ENCODE measurements at regions not wholly inside any gene's neighbourhood (a gene's known extent, or its start where the extent isn't known, plus 50 kb on each side); places are given as distances from the start of the nearest gene placed in this dataset.

- no peak for TF ChIP-seq PHF8 (IDR thresholded peaks at IDR 0.05; ENCODE audit: borderline replicate concordance, low read depth)
Measured at GRCh38 chr7:81492240-81492639, 277.6 kb downstream of the HGF start (continued).

DNA sequence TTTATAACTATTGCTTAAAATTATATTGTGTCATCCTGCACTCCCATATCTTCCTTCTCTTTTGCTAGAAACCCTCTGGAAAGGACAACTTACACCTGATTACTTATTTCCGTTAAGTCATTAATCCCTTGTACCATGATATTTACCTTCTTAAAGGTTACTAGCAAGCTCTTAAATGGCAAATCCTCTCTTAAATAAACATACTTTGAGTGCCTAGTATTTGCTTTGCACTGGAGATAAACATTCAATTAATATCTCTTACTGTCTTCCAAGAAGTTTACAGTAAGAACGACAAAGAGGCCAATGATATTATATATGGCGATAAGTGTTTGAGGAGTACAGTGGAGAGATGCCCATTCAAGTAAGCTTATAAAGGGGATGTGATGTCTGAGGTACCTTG, 278.3 kb downstream of the HGF start:
- CTCF ChIA-PET: interaction anchor here (0.9 to 2.9 kb wide), 3 partner anchors 9 to 224 kb away, joined by 4 to 25 read pairs (median 6); no protein-coding TSS in a partner anchor
- POLR2A ChIA-PET: no interaction called here
- TF ChIP-seq SMC3 (IDR thresholded peaks at IDR 0.05) (no peak), ESRRA (IDR thresholded peaks at IDR 0.05; ENCODE audit: borderline replicate concordance, low read length) (no peak), CBX2 (IDR thresholded peaks at IDR 0.05; ENCODE audit: borderline replicate concordance, low read depth) (no peak), HOXA7 (CRISPR knock-in tag; IDR thresholded peaks at IDR 0.05) (no peak), JUN (IDR thresholded peaks at IDR 0.05) (no peak), RNF2 (IDR thresholded peaks at IDR 0.05; ENCODE audit: borderline replicate concordance, low read depth) (no peak), TP53 (CRISPR knock-in tag; IDR thresholded peaks at IDR 0.05) (no peak), EP300 (IDR thresholded peaks at IDR 0.05) (no peak), NFE2L2 (conservative IDR thresholded peaks at IDR 0.05; ENCODE audit: low read length) (no peak), GATA3 (IDR thresholded peaks at IDR 0.05; ENCODE audit: borderline replicate concordance) (peak; percentile 95), SREBF2 (IDR thresholded peaks at IDR 0.05) (no peak), NR3C1 (IDR thresholded peaks at IDR 0.05) (no peak), CHD2 (IDR thresholded peaks at IDR 0.05; ENCODE audit: low read length, partially characterized antibody) (no peak), ZC3H11A (IDR thresholded peaks at IDR 0.05) (no peak), HEYL (CRISPR knock-in tag; IDR thresholded peaks at IDR 0.05) (no peak), FOSL2 (IDR thresholded peaks at IDR 0.05) (no peak), FOSL2 (CRISPR knock-in tag; IDR thresholded peaks at IDR 0.05) (peak; percentile 55), EHF (CRISPR knock-in tag; IDR thresholded peaks at IDR 0.05) (0 out of 2 replicates have a peak, but pooled peaks have one; percentile 18), PBX3 (IDR thresholded peaks at IDR 0.05) (no peak), CBX8 (IDR thresholded peaks at IDR 0.05) (no peak), RCOR1 (IDR thresholded peaks at IDR 0.05; ENCODE audit: low read depth, low read length) (no peak), HOXB13 (CRISPR knock-in tag; IDR thresholded peaks at IDR 0.05; ENCODE audit: low read depth) (no peak), MAX (IDR thresholded peaks at IDR 0.05) (0 out of 2 replicates have a peak, but pooled peaks have one; percentile 25), KDM1A (IDR thresholded peaks at IDR 0.05; ENCODE audit: low read depth) (no peak), MAZ (IDR thresholded peaks at IDR 0.05; ENCODE audit: borderline replicate concordance, low read depth, low read length) (no peak), JUNB (IDR thresholded peaks at IDR 0.05) (no peak), ZNF302 (CRISPR knock-in tag; IDR thresholded peaks at IDR 0.05) (no peak), BCL3 (IDR thresholded peaks at IDR 0.05) (0 out of 3 replicates have a peak, but pooled peaks have one; percentile 18), ZSCAN20 (CRISPR knock-in tag; IDR thresholded peaks at IDR 0.05) (0 out of 2 replicates have a peak, but pooled peaks have one; percentile 19), HDAC2 (IDR thresholded peaks at IDR 0.05) (no peak), HES2 (IDR thresholded peaks at IDR 0.05) (no peak), FOXS1 (CRISPR knock-in tag; IDR thresholded peaks at IDR 0.05) (no peak), HOXB5 (CRISPR knock-in tag; IDR thresholded peaks at IDR 0.05) (peak; percentile 34; the same call in 1 of the 2 replicates), RARB (CRISPR knock-in tag; IDR thresholded peaks at IDR 0.05) (no peak)
- TF ChIP-seq, protein P1, sequence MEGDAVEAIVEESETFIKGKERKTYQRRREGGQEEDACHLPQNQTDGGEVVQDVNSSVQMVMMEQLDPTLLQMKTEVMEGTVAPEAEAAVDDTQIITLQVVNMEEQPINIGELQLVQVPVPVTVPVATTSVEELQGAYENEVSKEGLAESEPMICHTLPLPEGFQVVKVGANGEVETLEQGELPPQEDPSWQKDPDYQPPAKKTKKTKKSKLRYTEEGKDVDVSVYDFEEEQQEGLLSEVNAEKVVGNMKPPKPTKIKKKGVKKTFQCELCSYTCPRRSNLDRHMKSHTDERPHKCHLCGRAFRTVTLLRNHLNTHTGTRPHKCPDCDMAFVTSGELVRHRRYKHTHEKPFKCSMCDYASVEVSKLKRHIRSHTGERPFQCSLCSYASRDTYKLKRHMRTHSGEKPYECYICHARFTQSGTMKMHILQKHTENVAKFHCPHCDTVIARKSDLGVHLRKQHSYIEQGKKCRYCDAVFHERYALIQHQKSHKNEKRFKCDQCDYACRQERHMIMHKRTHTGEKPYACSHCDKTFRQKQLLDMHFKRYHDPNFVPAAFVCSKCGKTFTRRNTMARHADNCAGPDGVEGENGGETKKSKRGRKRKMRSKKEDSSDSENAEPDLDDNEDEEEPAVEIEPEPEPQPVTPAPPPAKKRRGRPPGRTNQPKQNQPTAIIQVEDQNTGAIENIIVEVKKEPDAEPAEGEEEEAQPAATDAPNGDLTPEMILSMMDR (IDR thresholded peaks at IDR 0.05): no peak
- TF ChIP-seq, protein P2, sequence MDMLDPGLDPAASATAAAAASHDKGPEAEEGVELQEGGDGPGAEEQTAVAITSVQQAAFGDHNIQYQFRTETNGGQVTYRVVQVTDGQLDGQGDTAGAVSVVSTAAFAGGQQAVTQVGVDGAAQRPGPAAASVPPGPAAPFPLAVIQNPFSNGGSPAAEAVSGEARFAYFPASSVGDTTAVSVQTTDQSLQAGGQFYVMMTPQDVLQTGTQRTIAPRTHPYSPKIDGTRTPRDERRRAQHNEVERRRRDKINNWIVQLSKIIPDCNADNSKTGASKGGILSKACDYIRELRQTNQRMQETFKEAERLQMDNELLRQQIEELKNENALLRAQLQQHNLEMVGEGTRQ (IDR thresholded peaks at IDR 0.05): no peak
- TF ChIP-seq, protein P3, sequence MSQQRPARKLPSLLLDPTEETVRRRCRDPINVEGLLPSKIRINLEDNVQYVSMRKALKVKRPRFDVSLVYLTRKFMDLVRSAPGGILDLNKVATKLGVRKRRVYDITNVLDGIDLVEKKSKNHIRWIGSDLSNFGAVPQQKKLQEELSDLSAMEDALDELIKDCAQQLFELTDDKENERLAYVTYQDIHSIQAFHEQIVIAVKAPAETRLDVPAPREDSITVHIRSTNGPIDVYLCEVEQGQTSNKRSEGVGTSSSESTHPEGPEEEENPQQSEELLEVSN (IDR thresholded peaks at IDR 0.05; ENCODE audit: borderline replicate concordance, low read depth): no peak

More for the DNA sequence above, 278.3 kb downstream of the HGF start:
- no peak overlapping the region for H3K4me3 ChIP-seq
- ATAC-seq (peak in 1 of 2 experiments; percentile 74; a peak in 3 of 6 replicates), FAIRE-seq (peak; percentile 32), DNase-seq (ENCODE audit: low read depth in 1 of 2, low spot score in 1 of 2) (peak in 1 of 2 experiments; percentile 74)
- H3K27ac ChIP-seq: no peak overlapping the region; a peak in 1 of 6 replicates
- WGBS (ENCODE audit: missing lambda C conversion rate): 12% methylated on average over 3 of the region's 3 CpGs
- H3K4me2 ChIP-seq: peak overlapping the region; percentile 36
- peaks cover 29% of the 10 kb centered on the region for H3K4me1 ChIP-seq
- no peaks in the 10 kb centered on the region for H3K9me3 ChIP-seq
